Lower lobe of right lung (tissue), 2 donors: ENCODE measurements at regions not wholly inside any gene's neighbourhood (a gene's known extent, or its start where the extent isn't known, plus 50 kb on each side); places are given as distances from the start of the nearest gene placed in this dataset.

Experiments used
- ATAC-seq, 2 donors: fragments of 200-7000 bp; cut with Tn5 transposase; one replicate each; pipeline ENCODE4 v1.9.1; 2020 to 2022; ENCODE audit warnings: mild to moderate bottlenecking in 2 of 2, moderate library complexity in 2 of 2
- DNase-seq: peaks from one replicate; pipeline ENCODE4 v3.0.0-alpha.2; 2020
- H3K27ac ChIP-seq: fragments of 200-600 bp; one replicate; pipeline ENCODE4 v1.8.0; 2022
- H3K27me3 ChIP-seq: fragments of 200-600 bp; one replicate; pipeline ENCODE4 v1.8.0; 2022; ENCODE audit warnings: low read depth
- H3K36me3 ChIP-seq: fragments of 200-600 bp; one replicate; pipeline ENCODE4 v1.8.0; 2022; ENCODE audit warnings: mild to moderate bottlenecking
- H3K4me1 ChIP-seq: fragments of 200-600 bp; one replicate; pipeline ENCODE4 v1.8.0; 2022
- H3K4me3 ChIP-seq: fragments of 200-600 bp; one replicate; pipeline ENCODE4 v1.8.0; 2022; ENCODE audit warnings: mild to moderate bottlenecking
- H3K9me3 ChIP-seq: fragments of 200-600 bp; one replicate; pipeline ENCODE4 v1.8.0; 2022
- CTCF ChIP-seq: fragments of 200-600 bp; IDR thresholded peaks from one replicate; pipeline ENCODE4 v1.8.0; 2022; ENCODE audit warnings: antibody characterized with exemption, mild to moderate bottlenecking
- intact Hi-C: fragments of 100-400 bp; cut with DNase I; formaldehyde crosslinking; loops from one replicate; pipeline ENCODE4 v1.11.0; 2022
- donor health status: DM: no; HTN: yes; CAD: no; lungs with severe emphysema.

GRCh38 chr21:35838987-35839763 is 221.2 kb downstream of the SETD4 start:
- intact Hi-C loops = no loop called here
- ATAC-seq (no peak), DNase-seq (no peak)
- Histone ChIP-seq H3K27ac (no peak overlapping the region), H3K4me3 (no peak overlapping the region), H3K36me3 (no peaks in the 10 kb centered on the region), H3K9me3 (no peaks in the 10 kb centered on the region), H3K4me1 (no peaks in the 10 kb centered on the region), H3K27me3 (no peaks in the 10 kb centered on the region)
- TF ChIP-seq CTCF = no peak

- intact Hi-C loops = no loop called here
- TF ChIP-seq CTCF = no peak
- no peak overlapping the region for H3K4me3 ChIP-seq
- DNase-seq (no peak), ATAC-seq (no peak)
- H3K27ac ChIP-seq = no peak overlapping the region
- no peaks in the 10 kb centered on the region for H3K36me3 ChIP-seq
- no peaks in the 10 kb centered on the region for H3K27me3 ChIP-seq
- no peaks in the 10 kb centered on the region for H3K9me3 ChIP-seq
- no peaks in the 10 kb centered on the region for H3K4me1 ChIP-seq
Observed at GRCh38 chr21:35838350-35838749, 222.0 kb downstream of the SETD4 start.

GRCh38 chr21:35833991-35834390 is 226.3 kb downstream of the SETD4 start:
- Histone ChIP-seq H3K9me3 (no peaks in the 10 kb centered on the region), H3K36me3 (no peaks in the 10 kb centered on the region), H3K27me3 (no peaks in the 10 kb centered on the region), H3K4me1 (no peaks in the 10 kb centered on the region), H3K4me3 (no peak overlapping the region), H3K27ac (no peak overlapping the region)
- no peak for TF ChIP-seq CTCF
- DNase-seq (no peak), ATAC-seq (no peak)
- intact Hi-C loops = no loop called here

GRCh38 chr21:35833388-35833787 is 226.9 kb downstream of the SETD4 start:
- intact Hi-C loops = no loop called here
- Histone ChIP-seq H3K4me1 (no peaks in the 10 kb centered on the region), H3K4me3 (no peak overlapping the region), H3K27ac (no peak overlapping the region), H3K9me3 (no peaks in the 10 kb centered on the region), H3K27me3 (no peaks in the 10 kb centered on the region), H3K36me3 (no peaks in the 10 kb centered on the region)
- TF ChIP-seq CTCF = no peak
- DNase-seq (no peak), ATAC-seq (no peak)

- ATAC-seq = no peak
- intact Hi-C loops = no loop called here
- H3K36me3 ChIP-seq = no peaks in the 10 kb centered on the region
- no peaks in the 10 kb centered on the region for H3K9me3 ChIP-seq
- H3K27me3 ChIP-seq = no peaks in the 10 kb centered on the region
- H3K27ac ChIP-seq = no peak overlapping the region
- no peak for TF ChIP-seq CTCF
- no peak overlapping the region for H3K4me3 ChIP-seq
- DNase-seq = no peak
- H3K4me1 ChIP-seq = no peaks in the 10 kb centered on the region
Observed at GRCh38 chr21:35831230-35831629, 229.1 kb downstream of the SETD4 start.
